H9 (cell line): ENCODE measurements at regions not wholly inside any gene's neighbourhood (a gene's known extent, or its start where the extent isn't known, plus 50 kb on each side); places are given as distances from the start of the nearest gene placed in this dataset.

ENCODE experiments used
- DNase-seq: peaks from one replicate; pipeline ENCODE4 v3.0.0-alpha.2; 2017
- H2AFZ ChIP-seq: one replicate; pipeline ENCODE4 v1.6.1; 2013; ENCODE audit warnings: mild to moderate bottlenecking, low read length, control low read depth, moderate library complexity
- H2AK5ac ChIP-seq: 2 replicates; pipeline ENCODE4 v1.6.1; 2013; ENCODE audit warnings: low read length, control low read depth, mixed read lengths; ENCODE audit not compliant: insufficient read length
- H2BK120ac ChIP-seq: one replicate; pipeline ENCODE4 v1.6.1; 2013; ENCODE audit warnings: low read depth, mild to moderate bottlenecking, low read length, control low read depth, inconsistent platforms; ENCODE audit not compliant: poor library complexity, severe bottlenecking
- H2BK12ac ChIP-seq: 2 replicates; pipeline ENCODE4 v1.6.1; 2013; ENCODE audit warnings: low read length, control low read depth, mixed read lengths, low read depth; ENCODE audit not compliant: insufficient read length
- H2BK15ac ChIP-seq: 2 replicates; pipeline ENCODE4 v1.6.1; 2013; ENCODE audit warnings: low read depth, low read length, control low read depth
- H2BK20ac ChIP-seq: one replicate; pipeline ENCODE4 v1.6.1; 2013; ENCODE audit warnings: low read depth, mild to moderate bottlenecking, low read length, control low read depth, inconsistent platforms; ENCODE audit not compliant: poor library complexity, severe bottlenecking
- H2BK5ac ChIP-seq: 2 replicates; pipeline ENCODE4 v1.6.1; 2013; ENCODE audit warnings: low read length, control low read depth, mixed read lengths; ENCODE audit not compliant: insufficient read length
- H3K14ac ChIP-seq: 2 replicates; pipeline ENCODE4 v1.6.1; 2013; ENCODE audit warnings: low read length, control low read depth; ENCODE audit not compliant: insufficient read depth
- H3K18ac ChIP-seq: 2 replicates; pipeline ENCODE4 v1.6.1; 2013; ENCODE audit warnings: low read depth, mild to moderate bottlenecking, mixed read lengths, low read length, control low read depth; ENCODE audit not compliant: insufficient read length
- H3K23ac ChIP-seq: 2 replicates; pipeline ENCODE4 v1.6.1; 2013; ENCODE audit warnings: low read length, control low read depth, mixed read lengths, low read depth; ENCODE audit not compliant: insufficient read length
- H3K23me2 ChIP-seq: 2 replicates; pipeline ENCODE4 v1.6.1; 2013; ENCODE audit warnings: low read depth, mild to moderate bottlenecking, mixed read lengths, low read length, control low read depth; ENCODE audit not compliant: insufficient read length, poor library complexity, severe bottlenecking
- H3K27ac ChIP-seq: 2 replicates; pipeline ENCODE4 v1.5.1; 2013; ENCODE audit warnings: low read length, control low read depth, mixed read lengths, low read depth; ENCODE audit not compliant: insufficient read length
- H3K27me3 ChIP-seq: 2 replicates; pipeline ENCODE4 v1.6.1; 2013; ENCODE audit warnings: low read length, control low read depth, inconsistent platforms; ENCODE audit not compliant: insufficient read depth
- H3K4ac ChIP-seq: 2 replicates; pipeline ENCODE4 v1.6.1; 2013; ENCODE audit warnings: low read depth, mild to moderate bottlenecking, control low read depth, inconsistent platforms, low read length, moderate library complexity
- H3K4me1 ChIP-seq: 2 replicates; pipeline ENCODE4 v1.6.1; 2013; ENCODE audit warnings: low read length, control low read depth, inconsistent platforms; ENCODE audit not compliant: insufficient read depth
- H3K4me2 ChIP-seq: 2 replicates; pipeline ENCODE4 v1.6.1; 2013; ENCODE audit warnings: low read length, control low read depth, mixed read lengths; ENCODE audit not compliant: insufficient read length, insufficient read depth
- H3K56ac ChIP-seq: 2 replicates; pipeline ENCODE4 v1.6.1; 2013; ENCODE audit warnings: low read depth, mild to moderate bottlenecking, mixed read lengths, low read length, control low read depth; ENCODE audit not compliant: insufficient read length
- H3K79me1 ChIP-seq: 2 replicates; pipeline ENCODE4 v1.6.1; 2013; ENCODE audit warnings: low read depth, mild to moderate bottlenecking, moderate library complexity, low read length, control low read depth, inconsistent platforms; ENCODE audit not compliant: insufficient read depth, poor library complexity, severe bottlenecking
- H3K79me2 ChIP-seq: 2 replicates; pipeline ENCODE4 v1.6.1; 2013; ENCODE audit warnings: low read length, control low read depth, inconsistent platforms; ENCODE audit not compliant: insufficient read depth
- H3K9ac ChIP-seq: 2 replicates; pipeline ENCODE4 v1.6.1; 2013; ENCODE audit warnings: low read length, control low read depth, mixed read lengths; ENCODE audit not compliant: insufficient read length; ENCODE audit errors: extremely low read depth
- H3K9me3 ChIP-seq: one replicate; pipeline ENCODE4 v1.6.1; 2013; ENCODE audit warnings: low read depth, low read length, inconsistent platforms; ENCODE audit not compliant: control insufficient read depth
- H3T11ph ChIP-seq: one replicate; pipeline ENCODE4 v1.6.1; 2013; ENCODE audit warnings: mild to moderate bottlenecking, low read length, control low read depth, inconsistent platforms
- H4K20me1 ChIP-seq: one replicate; pipeline ENCODE4 v1.6.1; 2013; ENCODE audit not compliant: control insufficient read depth, insufficient read length, insufficient read depth
- H4K5ac ChIP-seq: 2 replicates; pipeline ENCODE4 v1.6.1; 2013; ENCODE audit warnings: low read depth, mild to moderate bottlenecking, mixed read lengths, low read length, control low read depth; ENCODE audit not compliant: insufficient read length
- H4K8ac ChIP-seq: replicated peaks from 2 replicates; pipeline ENCODE4 v1.6.1; 2013; ENCODE audit warnings: low read length, control low read depth, mixed read lengths, low read depth; ENCODE audit not compliant: insufficient read length
- H4K91ac ChIP-seq: 2 replicates; pipeline ENCODE4 v1.6.1; 2013; ENCODE audit warnings: low read depth, mild to moderate bottlenecking, moderate library complexity, mixed read lengths, low read length, control low read depth; ENCODE audit not compliant: insufficient read length
- H3K27ac Mint-ChIP-seq, 3 experiments: 2 replicates in 2 of 3; 3 replicates in 1 of 3; pipeline ENCODE4 v1.8.0; 2020 to 2021; ENCODE audit warnings: mixed read lengths in 3 of 3, mild to moderate bottlenecking in 1 of 3, moderate library complexity in 1 of 3
- H3K27me3 Mint-ChIP-seq: 2 replicates; pipeline ENCODE4 v1.8.0; 2021; ENCODE audit warnings: low read depth, mild to moderate bottlenecking, moderate library complexity, mixed read lengths
- H3K36me3 Mint-ChIP-seq, 3 experiments: 2 replicates in 2 of 3; 3 replicates in 1 of 3; pipeline ENCODE4 v1.8.0; 2020 to 2021; ENCODE audit warnings: low read depth in 3 of 3, mixed read lengths in 3 of 3; ENCODE audit not compliant: insufficient read depth in 1 of 3
- H3K4me1 Mint-ChIP-seq, 2 experiments: 2 replicates each; pipeline ENCODE4 v1.8.0; 2020; ENCODE audit warnings: mixed read lengths in 2 of 2
- H3K4me3 Mint-ChIP-seq, 2 experiments: 2 replicates in 1 of 2; 3 replicates in 1 of 2; pipeline ENCODE4 v1.8.0; 2020 to 2021; ENCODE audit warnings: mild to moderate bottlenecking in 2 of 2, mixed read lengths in 2 of 2, moderate library complexity in 1 of 2
- H3K9me3 Mint-ChIP-seq, 2 experiments: 2 replicates in 1 of 2; 3 replicates in 1 of 2; pipeline ENCODE4 v1.8.0; 2020; ENCODE audit warnings: mild to moderate bottlenecking in 2 of 2, mixed read lengths in 2 of 2, moderate library complexity in 1 of 2
- TF ChIP-seq, protein P1 (sequence below): fragments of 200-600 bp; sonication (generic); conservative IDR thresholded peaks from 3 replicates; pipeline ENCODE4 v1.8.0; 2021; ENCODE audit warnings: antibody characterized with exemption, mild to moderate bottlenecking

DNA sequence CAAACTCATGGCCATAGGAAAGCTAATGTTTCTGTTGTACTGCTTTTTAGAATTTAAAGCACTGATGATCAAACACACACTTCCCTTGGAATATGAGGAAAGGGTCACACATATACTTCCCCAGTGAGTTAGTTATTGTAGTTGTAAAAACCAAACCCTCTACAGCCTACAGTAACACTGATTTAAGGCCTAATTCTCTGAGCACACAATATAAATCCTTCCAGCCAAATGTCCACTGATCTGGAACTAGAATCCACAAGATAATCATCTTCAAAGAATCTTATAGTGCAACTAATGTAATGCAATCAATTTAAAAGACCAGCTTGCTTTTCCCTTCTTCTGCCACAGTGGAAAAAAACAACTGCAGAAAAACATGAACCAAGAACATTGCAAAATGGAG is 219.3 kb downstream of the CAAP1 start:
- Histone ChIP-seq H2AFZ (no peak overlapping the region), H3K27me3 (no peaks in the 10 kb centered on the region), H4K20me1 (no peaks in the 10 kb centered on the region), H2BK20ac (no peak overlapping the region), H3K4ac (no peak overlapping the region), H3K23me2 (no peaks in the 10 kb centered on the region), H4K8ac (no peak overlapping the region), H3T11ph (no peak overlapping the region), H3K56ac (no peak overlapping the region), H3K27ac (no peak overlapping the region), H4K5ac (no peak overlapping the region), H3K4me1 (no peaks in the 10 kb centered on the region; the same call in 1 of the 2 replicates), H2BK12ac (no peak overlapping the region), H4K91ac (no peak overlapping the region), H2BK120ac (no peak overlapping the region), H3K9ac (no peak overlapping the region), H2AK5ac (no peak overlapping the region), H3K23ac (no peak overlapping the region), H2BK15ac (no peak overlapping the region), H3K18ac (no peak overlapping the region), H3K4me2 (no peak overlapping the region), H2BK5ac (no peak overlapping the region), H3K14ac (no peak overlapping the region), H3K79me1 (no peaks in the 10 kb centered on the region), H3K9me3 (no peaks in the 10 kb centered on the region), H3K79me2 (no peaks in the 10 kb centered on the region)
- TF ChIP-seq, protein P1, sequence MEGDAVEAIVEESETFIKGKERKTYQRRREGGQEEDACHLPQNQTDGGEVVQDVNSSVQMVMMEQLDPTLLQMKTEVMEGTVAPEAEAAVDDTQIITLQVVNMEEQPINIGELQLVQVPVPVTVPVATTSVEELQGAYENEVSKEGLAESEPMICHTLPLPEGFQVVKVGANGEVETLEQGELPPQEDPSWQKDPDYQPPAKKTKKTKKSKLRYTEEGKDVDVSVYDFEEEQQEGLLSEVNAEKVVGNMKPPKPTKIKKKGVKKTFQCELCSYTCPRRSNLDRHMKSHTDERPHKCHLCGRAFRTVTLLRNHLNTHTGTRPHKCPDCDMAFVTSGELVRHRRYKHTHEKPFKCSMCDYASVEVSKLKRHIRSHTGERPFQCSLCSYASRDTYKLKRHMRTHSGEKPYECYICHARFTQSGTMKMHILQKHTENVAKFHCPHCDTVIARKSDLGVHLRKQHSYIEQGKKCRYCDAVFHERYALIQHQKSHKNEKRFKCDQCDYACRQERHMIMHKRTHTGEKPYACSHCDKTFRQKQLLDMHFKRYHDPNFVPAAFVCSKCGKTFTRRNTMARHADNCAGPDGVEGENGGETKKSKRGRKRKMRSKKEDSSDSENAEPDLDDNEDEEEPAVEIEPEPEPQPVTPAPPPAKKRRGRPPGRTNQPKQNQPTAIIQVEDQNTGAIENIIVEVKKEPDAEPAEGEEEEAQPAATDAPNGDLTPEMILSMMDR = no peak
- Mint-ChIP-seq H3K27ac (no peak overlapping the region), H3K4me1 (peaks cover 10 to 13% of the 10 kb centered on the region in 2 experiments), H3K36me3 (no peaks in the 10 kb centered on the region), H3K9me3 (no peaks in the 10 kb centered on the region), H3K27me3 (no peaks in the 10 kb centered on the region), H3K4me3 (no peak overlapping the region)
- DNase-seq = no peak
